Esophagus mucosa (tissue), 1 donor: ENCODE measurements at regions not wholly inside any gene's neighbourhood (a gene's known extent, or its start where the extent isn't known, plus 50 kb on each side); places are given as distances from the start of the nearest gene placed in this dataset.
A peak's percentile ranks its signal among the peaks of the same experiment; 100 is the strongest.
"Not testable (repeated sequence)": the region's sequence is repeated elsewhere in the genome, so short reads cannot be mapped to it uniquely, and the experiment has no call there.

ENCODE experiments used
- ATAC-seq: fragments of 200-7000 bp; cut with Tn5 transposase; one replicate; pipeline ENCODE4 v1.9.1; 2020
- donor health status: DM: yes; HTN: yes; CAD: no.

DNA sequence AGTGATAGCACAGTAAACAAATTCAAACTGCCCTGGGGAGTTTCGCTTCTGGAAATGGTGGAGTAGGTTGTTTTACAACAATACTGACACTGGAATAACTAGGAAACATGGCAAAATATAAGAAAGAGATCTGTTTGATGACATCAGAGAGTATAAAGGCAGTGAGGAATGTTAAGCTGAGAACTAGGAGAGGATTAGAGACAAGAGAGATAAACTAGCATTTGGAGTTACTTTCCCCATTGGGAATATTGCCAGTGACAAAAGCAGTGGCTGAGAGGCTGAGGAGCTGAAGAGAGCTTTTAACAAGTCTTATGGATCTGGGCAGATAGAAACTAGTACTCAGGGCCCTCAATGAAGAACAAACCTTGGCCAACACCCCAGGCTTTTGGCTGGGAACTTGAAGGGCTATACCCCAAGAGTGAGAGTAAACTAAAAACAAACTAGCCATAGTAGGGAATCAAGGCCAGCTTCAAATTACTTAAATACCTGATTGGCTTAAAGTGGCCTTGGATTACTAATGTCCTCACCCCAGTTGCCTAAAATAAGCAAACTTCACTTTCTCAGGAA lies 280.4 kb downstream of the KLF13 start:
- ATAC-seq, result no peak

GRCh38 chr15:31607656-31608055 lies 281.0 kb downstream of the KLF13 start:
- peak; percentile 83 for ATAC-seq

DNA sequence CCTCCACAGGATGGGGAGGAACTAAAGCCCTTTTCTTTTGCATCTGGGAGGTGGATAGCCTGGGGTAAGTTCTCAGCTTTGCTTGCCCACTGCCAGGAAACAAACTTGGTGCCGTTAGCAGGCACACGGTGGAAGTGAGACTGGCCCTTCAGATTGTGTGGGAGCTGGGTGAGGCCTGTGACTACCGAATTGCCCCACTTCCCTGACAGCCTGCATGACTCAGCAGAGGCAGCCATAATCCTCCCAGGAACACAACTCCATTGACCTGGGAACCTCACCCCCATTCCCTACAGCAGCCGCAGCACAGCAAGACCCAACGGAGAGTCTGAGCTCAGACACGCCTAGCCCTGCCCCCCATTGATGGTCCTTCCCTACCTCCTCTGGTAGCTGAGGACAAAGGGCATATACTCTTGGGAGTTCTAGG lies 282.6 kb downstream of the KLF13 start:
- ATAC-seq, result peak; percentile 47

DNA sequence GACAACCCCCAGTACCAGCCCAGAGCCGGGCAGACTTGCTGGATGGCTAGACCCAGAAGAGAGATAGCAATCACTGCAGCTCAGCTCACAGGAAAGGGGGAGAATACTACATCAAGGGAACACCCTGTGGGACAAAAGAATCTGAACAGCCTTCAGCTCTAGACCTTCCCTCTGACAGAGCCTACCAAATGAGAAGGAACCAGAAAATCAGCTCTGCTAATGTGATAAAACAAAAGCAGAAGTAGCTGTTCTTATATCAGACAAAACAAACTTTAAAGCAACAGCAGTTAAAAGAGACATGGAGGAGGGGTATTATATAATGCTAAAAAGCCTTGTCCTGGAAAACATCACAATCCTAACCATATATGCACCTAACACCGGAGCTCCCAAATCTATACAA lies 283.3 kb downstream of the KLF13 start:
- ATAC-seq, result no peak

GRCh38 chr15:31615643-31616415 lies 289.2 kb downstream of the KLF13 start:
- ATAC-seq, result no peak

- not testable (repeated sequence) for ATAC-seq
Observed at GRCh38 chr15:31623297-31623696, 296.7 kb downstream of the KLF13 start.

DNA sequence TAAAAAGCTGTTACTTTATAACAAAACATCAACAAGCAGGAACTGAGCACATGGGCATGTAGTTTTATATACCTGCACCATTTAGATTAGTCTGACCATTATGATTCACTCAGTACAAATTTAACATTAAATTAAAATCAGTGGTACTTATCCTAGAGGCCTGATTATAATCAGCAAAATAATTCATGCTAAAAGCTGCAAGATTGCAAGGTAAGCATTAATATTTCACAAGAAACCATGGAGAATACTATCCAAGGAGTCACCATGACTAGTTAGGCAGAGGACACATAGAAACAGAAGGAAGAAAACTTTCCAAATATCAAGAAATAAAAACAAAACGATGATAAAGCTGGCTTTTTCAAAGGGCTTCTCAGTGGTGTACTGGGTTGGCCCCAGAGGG lies 297.5 kb downstream of the KLF13 start:
- ATAC-seq, result not testable (repeated sequence)

GRCh38 chr15:31635715-31636114 lies 309.1 kb downstream of the KLF13 start:
- not testable (repeated sequence) for ATAC-seq

GRCh38 chr15:31636911-31637310 lies 310.3 kb downstream of the KLF13 start:
- not testable (repeated sequence) for ATAC-seq

- ATAC-seq, result not testable (repeated sequence)
Observed at GRCh38 chr15:31643955-31644354, 317.3 kb downstream of the KLF13 start.

- not testable (repeated sequence) for ATAC-seq
Observed at GRCh38 chr15:31644761-31645160, 318.1 kb downstream of the KLF13 start.

DNA sequence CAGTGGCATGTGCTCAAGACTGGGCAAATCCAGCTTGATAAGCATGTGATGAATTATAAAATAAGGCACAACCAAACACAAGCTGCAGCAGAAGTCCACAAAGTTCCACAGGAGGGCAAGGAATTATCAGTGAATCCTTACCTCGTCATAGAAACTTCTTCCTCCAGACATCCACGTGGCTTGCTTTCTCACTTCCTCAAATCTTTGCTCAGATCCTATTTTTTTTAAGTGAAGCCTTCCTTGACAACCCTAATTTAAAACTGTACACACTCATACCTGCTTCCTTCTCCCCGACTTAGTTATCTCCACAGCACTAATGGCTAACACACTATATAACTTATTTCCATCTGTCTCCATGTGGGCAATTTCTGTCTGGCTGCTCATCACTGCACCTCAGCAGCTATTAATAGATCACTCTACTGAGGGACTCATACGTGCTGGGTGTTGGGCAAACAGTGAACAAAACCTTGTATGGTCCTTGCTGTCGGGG lies 320.7 kb downstream of the KLF13 start:
- not testable (repeated sequence) for ATAC-seq

DNA sequence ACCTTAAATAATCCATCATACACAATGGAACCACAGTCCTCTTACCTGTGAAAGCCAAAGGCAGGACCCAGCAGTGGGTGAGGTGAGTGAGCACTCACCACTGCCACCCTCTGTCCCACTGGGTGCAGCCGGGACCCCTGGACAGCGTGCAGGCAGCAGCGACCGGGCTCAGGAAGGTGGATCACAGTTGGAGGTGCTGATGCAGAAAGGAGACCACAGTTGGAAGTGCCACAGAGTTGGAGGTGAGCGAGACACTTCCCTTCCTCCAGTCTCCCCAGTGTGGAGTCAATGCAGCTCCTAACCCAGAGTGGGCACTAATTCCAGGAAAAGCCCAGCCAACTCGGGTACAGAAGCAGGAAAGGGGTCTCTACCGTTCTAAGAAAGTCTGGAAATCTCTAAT lies 323.0 kb downstream of the KLF13 start:
- ATAC-seq, result not testable (repeated sequence)

DNA sequence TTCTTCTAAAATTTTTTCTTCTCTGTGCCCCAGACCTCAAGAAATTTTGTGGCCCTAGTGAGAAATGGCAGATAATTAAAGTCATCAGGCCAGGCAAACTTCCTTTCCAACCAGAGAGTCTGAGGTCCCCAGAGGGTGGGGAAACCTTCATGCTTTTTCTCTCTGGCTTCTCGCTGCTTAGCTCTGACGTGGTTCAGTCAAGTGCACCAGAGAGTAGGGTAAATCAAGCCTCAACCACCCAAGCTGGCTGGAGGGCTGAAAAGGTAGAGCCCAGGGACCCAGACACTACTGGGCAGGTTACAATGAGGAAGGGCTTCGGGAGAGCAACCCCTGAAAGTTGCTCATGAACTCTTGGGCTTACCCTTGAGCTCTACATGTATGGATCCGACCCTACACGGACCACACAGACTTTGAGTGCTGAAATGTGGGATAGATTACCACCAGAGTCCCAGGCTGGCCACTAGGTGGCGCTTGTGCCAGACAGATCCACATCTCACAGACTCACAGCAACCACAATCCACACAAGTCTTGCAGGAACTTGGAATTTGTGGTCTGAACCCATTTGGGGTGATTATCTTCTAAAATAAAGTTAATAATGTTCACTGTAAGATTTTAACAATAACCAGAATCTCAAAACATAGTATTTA lies 323.5 kb downstream of the KLF13 start:
- peak; percentile 71 for ATAC-seq

GRCh38 chr15:31656915-31657314 lies 330.3 kb downstream of the KLF13 start:
- not testable (repeated sequence) for ATAC-seq

DNA sequence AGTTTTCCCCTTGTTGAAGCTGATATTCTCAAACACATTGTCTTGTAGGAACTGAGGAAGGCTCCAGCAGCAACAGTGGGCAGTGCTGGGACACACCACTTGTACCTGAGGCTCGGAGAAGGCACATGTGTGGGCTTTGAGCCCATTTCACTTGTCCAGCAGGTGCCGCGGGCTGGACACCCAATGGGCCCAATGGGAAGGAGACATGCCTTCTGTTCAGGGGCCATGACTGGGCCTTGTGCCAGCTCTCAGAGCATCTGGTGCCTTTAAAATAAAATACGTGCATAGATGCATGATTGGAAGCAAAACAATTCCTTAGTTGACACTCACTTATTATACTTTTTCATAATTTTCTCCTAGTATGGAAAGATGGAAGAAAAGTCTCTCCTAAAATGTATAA lies 334.2 kb downstream of the KLF13 start:
- no peak for ATAC-seq

GRCh38 chr15:31665732-31666131 lies 339.1 kb downstream of the KLF13 start:
- ATAC-seq, result not testable (repeated sequence)

GRCh38 chr15:31669158-31669908 lies 342.7 kb downstream of the KLF13 start:
- ATAC-seq, result not testable (repeated sequence)

DNA sequence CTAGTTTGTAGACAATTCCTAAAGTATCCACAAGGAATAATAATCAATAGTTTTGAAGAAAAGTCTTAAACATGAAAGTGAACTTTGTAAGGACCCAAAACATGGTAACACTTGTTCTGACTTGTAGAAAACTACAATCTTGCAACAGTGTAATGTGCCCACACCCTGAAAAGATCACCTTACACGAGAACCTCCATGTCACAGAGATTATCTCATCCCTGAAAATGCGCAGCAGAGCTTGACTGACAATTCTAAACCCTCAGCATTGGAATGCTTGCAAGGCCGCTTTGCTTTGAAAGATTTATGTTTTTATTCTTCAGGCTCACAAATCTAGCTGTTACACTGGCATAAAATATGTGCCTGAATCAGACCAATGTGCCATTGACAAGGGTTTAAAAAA lies 346.6 kb downstream of the KLF13 start:
- not testable (repeated sequence) for ATAC-seq

GRCh38 chr15:31681529-31682259 lies 348.6 kb upstream of the CHRNA7 start:
- ATAC-seq, result not testable (repeated sequence)

DNA sequence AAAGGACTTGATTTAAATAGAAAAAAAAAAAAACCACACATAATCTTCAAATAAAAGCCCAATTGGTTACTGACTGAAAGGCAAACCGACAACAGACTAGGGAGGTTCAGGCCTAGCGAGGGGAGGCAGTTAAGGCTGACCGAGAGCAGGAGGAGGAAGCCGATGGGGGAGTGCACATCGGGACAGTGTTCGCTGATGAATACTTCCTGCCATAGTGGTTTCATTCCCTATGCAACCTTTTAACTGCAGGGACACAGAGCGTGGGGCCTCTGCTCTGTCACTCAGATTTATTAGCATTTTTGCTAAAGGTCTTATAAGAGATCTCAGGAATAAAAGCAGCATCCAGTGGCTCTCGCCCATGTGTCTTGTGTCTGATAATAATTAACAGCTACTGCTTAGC lies 343.2 kb upstream of the CHRNA7 start:
- not testable (repeated sequence) for ATAC-seq

GRCh38 chr15:31696509-31696908 lies 333.8 kb upstream of the CHRNA7 start:
- peak; percentile 23 for ATAC-seq
